Right lobe of liver (tissue), 4 donors: ENCODE measurements at regions not wholly inside any gene's neighbourhood (a gene's known extent, or its start where the extent isn't known, plus 50 kb on each side); places are given as distances from the start of the nearest gene placed in this dataset.

ENCODE experiments used
- POLR2A ChIP-seq: fragments of 450-650 bp; IDR thresholded peaks from one replicate; pipeline ENCODE4 v1.6.1; 2017; ENCODE audit warnings: antibody characterized with exemption, mild to moderate bottlenecking
- TF ChIP-seq, protein P1 (sequence below), 4 donors: fragments of 200-600 bp in 3 of 4; fragments of 450-650 bp in 1 of 4; IDR thresholded peaks; one replicate each; pipeline versions ENCODE4 v1.5.1 to v1.8.0; 2016 to 2022; ENCODE audit warnings: antibody characterized with exemption in 4 of 4, mild to moderate bottlenecking in 2 of 4
- donor health status: DM: no; HTN: no; CAD: no.
- donor health status: DM: no; HTN: no; CAD: no.
- donor health status: DM: no; HTN: yes; CAD: no.

DNA sequence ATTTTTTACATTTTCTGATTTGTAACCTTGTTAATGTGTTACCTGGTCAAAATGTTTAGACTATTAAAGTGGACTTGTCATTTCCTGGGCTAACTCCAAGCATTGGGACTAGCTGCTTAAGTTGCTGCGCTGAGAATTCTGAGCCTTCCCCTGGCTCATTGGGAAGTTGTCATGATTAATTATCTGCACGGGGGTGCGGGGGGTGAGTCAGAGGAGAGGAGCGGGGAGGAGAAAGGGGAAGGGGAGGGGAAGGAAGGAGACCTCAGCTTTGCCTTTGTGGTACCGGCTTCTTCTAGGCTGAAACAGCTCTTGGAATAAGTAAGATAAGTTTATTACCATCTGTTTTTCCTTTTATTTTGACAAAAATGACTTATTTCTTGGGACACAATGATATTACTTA lies 52.9 kb upstream of the APCDD1 start:
- TF ChIP-seq, protein P1, sequence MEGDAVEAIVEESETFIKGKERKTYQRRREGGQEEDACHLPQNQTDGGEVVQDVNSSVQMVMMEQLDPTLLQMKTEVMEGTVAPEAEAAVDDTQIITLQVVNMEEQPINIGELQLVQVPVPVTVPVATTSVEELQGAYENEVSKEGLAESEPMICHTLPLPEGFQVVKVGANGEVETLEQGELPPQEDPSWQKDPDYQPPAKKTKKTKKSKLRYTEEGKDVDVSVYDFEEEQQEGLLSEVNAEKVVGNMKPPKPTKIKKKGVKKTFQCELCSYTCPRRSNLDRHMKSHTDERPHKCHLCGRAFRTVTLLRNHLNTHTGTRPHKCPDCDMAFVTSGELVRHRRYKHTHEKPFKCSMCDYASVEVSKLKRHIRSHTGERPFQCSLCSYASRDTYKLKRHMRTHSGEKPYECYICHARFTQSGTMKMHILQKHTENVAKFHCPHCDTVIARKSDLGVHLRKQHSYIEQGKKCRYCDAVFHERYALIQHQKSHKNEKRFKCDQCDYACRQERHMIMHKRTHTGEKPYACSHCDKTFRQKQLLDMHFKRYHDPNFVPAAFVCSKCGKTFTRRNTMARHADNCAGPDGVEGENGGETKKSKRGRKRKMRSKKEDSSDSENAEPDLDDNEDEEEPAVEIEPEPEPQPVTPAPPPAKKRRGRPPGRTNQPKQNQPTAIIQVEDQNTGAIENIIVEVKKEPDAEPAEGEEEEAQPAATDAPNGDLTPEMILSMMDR (IDR thresholded peaks at IDR 0.05), result no peak
- no peak for TF ChIP-seq POLR2A
